ENCODE measurements at regions not wholly inside any gene's neighbourhood (a gene's known extent, or its start where the extent isn't known, plus 50 kb on each side); places are given as distances from the start of the nearest gene placed in this dataset.

DNA sequence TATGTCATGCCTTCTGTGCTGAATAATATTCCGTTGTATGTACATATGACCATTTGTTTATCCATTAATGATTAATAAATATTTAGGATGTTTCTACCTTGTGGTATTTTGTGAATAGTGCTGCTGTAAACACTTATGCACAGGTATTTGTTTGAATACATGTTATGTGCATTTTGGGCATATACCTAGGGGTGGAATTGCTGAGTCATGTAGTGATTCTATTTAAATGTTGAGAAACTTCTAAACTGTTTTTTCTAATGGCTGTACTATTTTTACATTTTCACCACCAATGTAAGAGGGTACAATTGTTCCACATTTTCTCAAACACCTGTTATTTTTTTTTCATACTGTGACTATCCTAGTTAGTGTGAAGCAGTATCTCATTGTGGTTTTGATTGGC, 1318.6 kb downstream of the TECRL start (continued):
- TF ChIP-seq, protein P1, sequence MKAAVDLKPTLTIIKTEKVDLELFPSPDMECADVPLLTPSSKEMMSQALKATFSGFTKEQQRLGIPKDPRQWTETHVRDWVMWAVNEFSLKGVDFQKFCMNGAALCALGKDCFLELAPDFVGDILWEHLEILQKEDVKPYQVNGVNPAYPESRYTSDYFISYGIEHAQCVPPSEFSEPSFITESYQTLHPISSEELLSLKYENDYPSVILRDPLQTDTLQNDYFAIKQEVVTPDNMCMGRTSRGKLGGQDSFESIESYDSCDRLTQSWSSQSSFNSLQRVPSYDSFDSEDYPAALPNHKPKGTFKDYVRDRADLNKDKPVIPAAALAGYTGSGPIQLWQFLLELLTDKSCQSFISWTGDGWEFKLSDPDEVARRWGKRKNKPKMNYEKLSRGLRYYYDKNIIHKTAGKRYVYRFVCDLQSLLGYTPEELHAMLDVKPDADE (IDR thresholded peaks at IDR 0.05), result no peak

DNA sequence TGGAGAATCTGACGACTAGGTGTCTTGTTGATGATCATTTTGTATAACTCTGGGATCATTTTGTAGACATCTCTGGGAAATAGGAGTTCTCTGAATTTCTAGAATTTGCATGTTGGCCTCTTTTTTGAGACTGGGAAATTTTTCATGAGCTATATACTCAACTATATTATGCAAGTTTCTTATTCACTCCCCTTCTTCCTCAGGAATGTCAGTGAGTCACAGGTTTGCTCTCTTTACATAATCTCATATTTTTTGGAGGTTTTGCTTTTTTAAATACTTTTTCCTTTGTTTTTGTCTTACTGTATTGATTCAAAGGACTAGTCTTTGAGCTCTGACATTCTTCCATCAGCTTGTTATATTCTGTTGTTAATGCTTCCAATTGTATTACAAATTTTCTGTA, 1324.2 kb downstream of the TECRL start:
- Mint-ChIP-seq H3K27ac (no peak overlapping the region), H3K27me3 (ENCODE audit: insufficient read depth, low read depth, poor library complexity) (no peaks in the 10 kb centered on the region), H3K4me3 (no peak overlapping the region), H3K9me3 (no peaks in the 10 kb centered on the region; the same call in 2 of the 3 replicates), H3K36me3 (ENCODE audit: low read depth) (no peaks in the 10 kb centered on the region), H3K4me1 (no peaks in the 10 kb centered on the region)
- DNase-seq (ENCODE audit: low spot score) (no peak), ATAC-seq (no peak)
- Histone ChIP-seq H4K20me1 (replicated peaks; ENCODE audit: insufficient read depth) (no peaks in the 10 kb centered on the region), H3K27me3 (ENCODE audit: insufficient read depth) (no peaks in the 10 kb centered on the region), H3K27ac (ENCODE audit: low read depth) (no peak overlapping the region), H3K4me1 (ENCODE audit: insufficient read depth) (0 out of 2 replicates have a peak, but pooled peaks cover 4% of the 10 kb centered on the region), H3K79me2 (replicated peaks; ENCODE audit: insufficient read depth) (no peaks in the 10 kb centered on the region), H3K4me3 (no peak overlapping the region), H3K36me3 (ENCODE audit: insufficient read depth) (no peaks in the 10 kb centered on the region), H3F3A (replicated peaks; ENCODE audit: low read depth) (no peaks in the 10 kb centered on the region), H3K4me2 (no peak overlapping the region), H2AFZ (no peak overlapping the region), H3K9me2 (ENCODE audit: insufficient read depth) (no peaks in the 10 kb centered on the region; the same call in 1 of the 2 replicates)
- TF ChIP-seq EZH2 (IDR thresholded peaks at IDR 0.05; ENCODE audit: low read depth, unreplicated experiment), result no peak
- TF ChIP-seq, protein P2, sequence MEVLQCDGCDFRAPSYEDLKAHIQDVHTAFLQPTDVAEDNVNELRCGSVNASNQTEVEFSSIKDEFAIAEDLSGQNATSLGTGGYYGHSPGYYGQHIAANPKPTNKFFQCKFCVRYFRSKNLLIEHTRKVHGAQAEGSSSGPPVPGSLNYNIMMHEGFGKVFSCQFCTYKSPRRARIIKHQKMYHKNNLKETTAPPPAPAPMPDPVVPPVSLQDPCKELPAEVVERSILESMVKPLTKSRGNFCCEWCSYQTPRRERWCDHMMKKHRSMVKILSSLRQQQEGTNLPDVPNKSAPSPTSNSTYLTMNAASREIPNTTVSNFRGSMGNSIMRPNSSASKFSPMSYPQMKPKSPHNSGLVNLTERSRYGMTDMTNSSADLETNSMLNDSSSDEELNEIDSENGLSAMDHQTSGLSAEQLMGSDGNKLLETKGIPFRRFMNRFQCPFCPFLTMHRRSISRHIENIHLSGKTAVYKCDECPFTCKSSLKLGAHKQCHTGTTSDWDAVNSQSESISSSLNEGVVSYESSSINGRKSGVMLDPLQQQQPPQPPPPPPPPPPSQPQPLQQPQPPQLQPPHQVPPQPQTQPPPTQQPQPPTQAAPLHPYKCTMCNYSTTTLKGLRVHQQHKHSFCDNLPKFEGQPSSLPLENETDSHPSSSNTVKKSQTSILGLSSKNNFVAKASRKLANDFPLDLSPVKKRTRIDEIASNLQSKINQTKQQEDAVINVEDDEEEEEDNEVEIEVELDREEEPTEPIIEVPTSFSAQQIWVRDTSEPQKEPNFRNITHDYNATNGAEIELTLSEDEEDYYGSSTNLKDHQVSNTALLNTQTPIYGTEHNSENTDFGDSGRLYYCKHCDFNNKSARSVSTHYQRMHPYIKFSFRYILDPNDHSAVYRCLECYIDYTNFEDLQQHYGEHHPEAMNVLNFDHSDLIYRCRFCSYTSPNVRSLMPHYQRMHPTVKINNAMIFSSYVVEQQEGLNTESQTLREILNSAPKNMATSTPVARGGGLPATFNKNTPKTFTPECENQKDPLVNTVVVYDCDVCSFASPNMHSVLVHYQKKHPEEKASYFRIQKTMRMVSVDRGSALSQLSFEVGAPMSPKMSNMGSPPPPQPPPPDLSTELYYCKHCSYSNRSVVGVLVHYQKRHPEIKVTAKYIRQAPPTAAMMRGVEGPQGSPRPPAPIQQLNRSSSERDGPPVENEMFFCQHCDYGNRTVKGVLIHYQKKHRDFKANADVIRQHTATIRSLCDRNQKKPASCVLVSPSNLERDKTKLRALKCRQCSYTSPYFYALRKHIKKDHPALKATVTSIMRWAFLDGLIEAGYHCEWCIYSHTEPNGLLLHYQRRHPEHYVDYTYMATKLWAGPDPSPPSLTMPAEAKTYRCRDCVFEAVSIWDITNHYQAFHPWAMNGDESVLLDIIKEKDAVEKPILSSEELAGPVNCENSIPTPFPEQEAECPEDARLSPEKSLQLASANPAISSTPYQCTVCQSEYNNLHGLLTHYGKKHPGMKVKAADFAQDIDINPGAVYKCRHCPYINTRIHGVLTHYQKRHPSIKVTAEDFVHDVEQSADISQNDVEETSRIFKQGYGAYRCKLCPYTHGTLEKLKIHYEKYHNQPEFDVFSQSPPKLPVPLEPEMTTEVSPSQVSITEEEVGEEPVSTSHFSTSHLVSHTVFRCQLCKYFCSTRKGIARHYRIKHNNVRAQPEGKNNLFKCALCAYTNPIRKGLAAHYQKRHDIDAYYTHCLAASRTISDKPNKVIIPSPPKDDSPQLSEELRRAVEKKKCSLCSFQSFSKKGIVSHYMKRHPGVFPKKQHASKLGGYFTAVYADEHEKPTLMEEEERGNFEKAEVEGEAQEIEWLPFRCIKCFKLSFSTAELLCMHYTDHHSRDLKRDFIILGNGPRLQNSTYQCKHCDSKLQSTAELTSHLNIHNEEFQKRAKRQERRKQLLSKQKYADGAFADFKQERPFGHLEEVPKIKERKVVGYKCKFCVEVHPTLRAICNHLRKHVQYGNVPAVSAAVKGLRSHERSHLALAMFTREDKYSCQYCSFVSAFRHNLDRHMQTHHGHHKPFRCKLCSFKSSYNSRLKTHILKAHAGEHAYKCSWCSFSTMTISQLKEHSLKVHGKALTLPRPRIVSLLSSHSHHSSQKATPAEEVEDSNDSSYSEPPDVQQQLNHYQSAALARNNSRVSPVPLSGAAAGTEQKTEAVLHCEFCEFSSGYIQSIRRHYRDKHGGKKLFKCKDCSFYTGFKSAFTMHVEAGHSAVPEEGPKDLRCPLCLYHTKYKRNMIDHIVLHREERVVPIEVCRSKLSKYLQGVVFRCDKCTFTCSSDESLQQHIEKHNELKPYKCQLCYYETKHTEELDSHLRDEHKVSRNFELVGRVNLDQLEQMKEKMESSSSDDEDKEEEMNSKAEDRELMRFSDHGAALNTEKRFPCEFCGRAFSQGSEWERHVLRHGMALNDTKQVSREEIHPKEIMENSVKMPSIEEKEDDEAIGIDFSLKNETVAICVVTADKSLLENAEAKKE (CRISPR knock-in tag; IDR thresholded peaks at IDR 0.05), result no peak
- no peak for TF ChIP-seq POLR2AphosphoS5 (IDR thresholded peaks at IDR 0.05; ENCODE audit: low read depth)
- TF ChIP-seq STAT1 (IDR thresholded peaks at IDR 0.05; ENCODE audit: unreplicated experiment), result no peak
- TF ChIP-seq ZNF331 (CRISPR knock-in tag; IDR thresholded peaks at IDR 0.05; ENCODE audit: low read depth), result no peak
- TF ChIP-seq JUNB (IDR thresholded peaks at IDR 0.05; ENCODE audit: unreplicated experiment), result no peak
- TF ChIP-seq, protein P3, sequence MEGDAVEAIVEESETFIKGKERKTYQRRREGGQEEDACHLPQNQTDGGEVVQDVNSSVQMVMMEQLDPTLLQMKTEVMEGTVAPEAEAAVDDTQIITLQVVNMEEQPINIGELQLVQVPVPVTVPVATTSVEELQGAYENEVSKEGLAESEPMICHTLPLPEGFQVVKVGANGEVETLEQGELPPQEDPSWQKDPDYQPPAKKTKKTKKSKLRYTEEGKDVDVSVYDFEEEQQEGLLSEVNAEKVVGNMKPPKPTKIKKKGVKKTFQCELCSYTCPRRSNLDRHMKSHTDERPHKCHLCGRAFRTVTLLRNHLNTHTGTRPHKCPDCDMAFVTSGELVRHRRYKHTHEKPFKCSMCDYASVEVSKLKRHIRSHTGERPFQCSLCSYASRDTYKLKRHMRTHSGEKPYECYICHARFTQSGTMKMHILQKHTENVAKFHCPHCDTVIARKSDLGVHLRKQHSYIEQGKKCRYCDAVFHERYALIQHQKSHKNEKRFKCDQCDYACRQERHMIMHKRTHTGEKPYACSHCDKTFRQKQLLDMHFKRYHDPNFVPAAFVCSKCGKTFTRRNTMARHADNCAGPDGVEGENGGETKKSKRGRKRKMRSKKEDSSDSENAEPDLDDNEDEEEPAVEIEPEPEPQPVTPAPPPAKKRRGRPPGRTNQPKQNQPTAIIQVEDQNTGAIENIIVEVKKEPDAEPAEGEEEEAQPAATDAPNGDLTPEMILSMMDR (conservative IDR thresholded peaks at IDR 0.05; ENCODE audit: low read depth in 2 of 2), result no peak
- TF ChIP-seq CREB1 (CRISPR knock-in tag; IDR thresholded peaks at IDR 0.05; ENCODE audit: low read depth), result no peak
- TF ChIP-seq EZH2phosphoT487 (IDR thresholded peaks at IDR 0.05; ENCODE audit: unreplicated experiment), result no peak
- TF ChIP-seq, protein P1 (IDR thresholded peaks at IDR 0.05), result no peak
- no peak for TF ChIP-seq ZNF114 (CRISPR knock-in tag; IDR thresholded peaks at IDR 0.05)
- no peak for TF ChIP-seq NANOG (IDR thresholded peaks at IDR 0.05; ENCODE audit: borderline replicate concordance)
